Liver (tissue), 8 donors: ENCODE measurements at regions not wholly inside any gene's neighbourhood (a gene's known extent, or its start where the extent isn't known, plus 50 kb on each side); places are given as distances from the start of the nearest gene placed in this dataset.

Experiments used
- DNase-seq: peaks from one replicate; pipeline ENCODE4 v3.0.0-alpha.2; 2017; ENCODE audit warnings: low spot score
- H3K27ac ChIP-seq, 2 donors: one replicate each; pipeline ENCODE4 v1.7.0; 2013; ENCODE audit warnings: inconsistent platforms in 2 of 2, low read length in 2 of 2, control low read depth in 1 of 2, low read depth in 1 of 2, mild to moderate bottlenecking in 1 of 2
- H3K27me3 ChIP-seq, 4 donors: one replicate each; pipeline versions ENCODE4 v1.6.1 to v1.7.0; 2013; ENCODE audit warnings: low read length in 3 of 4, inconsistent platforms in 1 of 4, mild to moderate bottlenecking in 1 of 4, moderate library complexity in 1 of 4; ENCODE audit not compliant: control insufficient read depth in 4 of 4, insufficient read depth in 4 of 4
- H3K36me3 ChIP-seq, 4 donors: one replicate each; pipeline versions ENCODE4 v1.6.1 to v1.7.0; 2013; ENCODE audit warnings: low read length in 3 of 4, mild to moderate bottlenecking in 3 of 4, low read depth in 1 of 4, moderate library complexity in 1 of 4; ENCODE audit not compliant: control insufficient read depth in 4 of 4, insufficient read depth in 3 of 4
- H3K4me1 ChIP-seq, 4 donors: one replicate each; pipeline versions ENCODE4 v1.6.1 to v1.7.0; 2013; ENCODE audit warnings: low read length in 3 of 4, mild to moderate bottlenecking in 3 of 4, moderate library complexity in 1 of 4; ENCODE audit not compliant: control insufficient read depth in 4 of 4, insufficient read depth in 4 of 4
- H3K4me3 ChIP-seq, 3 donors: one replicate each; pipeline versions ENCODE4 v1.6.1 to v1.7.0; 2013; ENCODE audit warnings: low read length in 3 of 3, control low read depth in 1 of 3, low read depth in 1 of 3, mild to moderate bottlenecking in 1 of 3
- H3K9ac ChIP-seq, 2 donors: one replicate each; pipeline ENCODE4 v1.7.0; 2013; ENCODE audit warnings: low read length in 2 of 2, mild to moderate bottlenecking in 2 of 2, moderate library complexity in 2 of 2, control low read depth in 1 of 2, low read depth in 1 of 2
- H3K9me3 ChIP-seq, 4 donors: one replicate each; pipeline versions ENCODE4 v1.6.1 to v1.7.0; 2013; ENCODE audit warnings: low read length in 3 of 4; ENCODE audit not compliant: control insufficient read depth in 4 of 4
- EGR1 ChIP-seq, 2 donors: IDR thresholded peaks; 2 replicates each; pipeline ENCODE4 v1.6.1; 2016 to 2018; ENCODE audit warnings: antibody characterized with exemption in 2 of 2, low read depth in 2 of 2
- FOXA1 ChIP-seq: IDR thresholded peaks from 2 replicates; pipeline ENCODE4 v1.6.1; 2016; ENCODE audit warnings: antibody characterized with exemption
- FOXA2 ChIP-seq: IDR thresholded peaks from 2 replicates; pipeline ENCODE4 v1.6.1; 2016; ENCODE audit warnings: antibody characterized with exemption
- GABPA ChIP-seq, 2 donors: IDR thresholded peaks in 1 of 2; conservative IDR thresholded peaks in 1 of 2; 2 replicates each; pipeline ENCODE4 v1.6.1; 2016; ENCODE audit warnings: antibody characterized with exemption in 2 of 2, mild to moderate bottlenecking in 1 of 2, moderate library complexity in 1 of 2
- HNF4A ChIP-seq, 2 donors: conservative IDR thresholded peaks; 2 replicates each; pipeline ENCODE4 v1.6.1; 2016; ENCODE audit warnings: antibody characterized with exemption in 2 of 2, mild to moderate bottlenecking in 2 of 2
- HNF4G ChIP-seq: IDR thresholded peaks from 2 replicates; pipeline ENCODE4 v1.6.1; 2016; ENCODE audit warnings: antibody characterized with exemption
- JUND ChIP-seq, 2 donors: IDR thresholded peaks; 2 replicates each; pipeline ENCODE4 v1.6.1; 2016; ENCODE audit warnings: antibody characterized with exemption in 2 of 2
- NR2F2 ChIP-seq: IDR thresholded peaks from 2 replicates; pipeline ENCODE4 v1.6.1; 2016; ENCODE audit warnings: antibody characterized with exemption
- RAD21 ChIP-seq, 2 donors: IDR thresholded peaks; 2 replicates each; pipeline ENCODE4 v1.6.1; 2016; ENCODE audit warnings: antibody characterized with exemption in 2 of 2, mild to moderate bottlenecking in 2 of 2
- RXRA ChIP-seq, 2 donors: IDR thresholded peaks; 2 replicates each; pipeline ENCODE4 v1.6.1; 2017 to 2018; ENCODE audit warnings: antibody characterized with exemption in 2 of 2, mild to moderate bottlenecking in 1 of 2
- SP1 ChIP-seq: IDR thresholded peaks from 2 replicates; pipeline ENCODE4 v1.6.1; 2018; ENCODE audit warnings: antibody characterized with exemption, mild to moderate bottlenecking
- TAF1 ChIP-seq: conservative IDR thresholded peaks from 2 replicates; pipeline ENCODE4 v1.6.1; 2016; ENCODE audit warnings: antibody characterized with exemption, mild to moderate bottlenecking
- YY1 ChIP-seq: IDR thresholded peaks from 2 replicates; pipeline ENCODE4 v1.6.1; 2016; ENCODE audit warnings: antibody characterized with exemption, mild to moderate bottlenecking
- whole genome bisulfite sequencing: extraction: QIAGEN DNeasy Blood & Tissue Kit; methylation state at CpG from one replicate; pipeline ENCODE4 v1.1.7; 2013; 5-methylcytosine and 5-hydroxymethylcytosine counted together
- TF ChIP-seq, protein P1 (sequence below): fragments of 150-350 bp; IDR thresholded peaks from 2 replicates; pipeline ENCODE4 v1.5.1; 2017; ENCODE audit warnings: improper control_type of control experiment, low read depth, low read length; ENCODE audit not compliant: missing input control
- TF ChIP-seq, protein P2 (sequence below): IDR thresholded peaks from 2 replicates; pipeline ENCODE4 v1.6.1; 2016; ENCODE audit warnings: antibody characterized with exemption
- TF ChIP-seq, protein P3 (sequence below): IDR thresholded peaks from 2 replicates; pipeline ENCODE4 v1.6.1; 2016; ENCODE audit warnings: antibody characterized with exemption
- TF ChIP-seq, protein P4 (sequence below): IDR thresholded peaks from 2 replicates; pipeline ENCODE4 v1.6.1; 2016; ENCODE audit warnings: antibody characterized with exemption, mild to moderate bottlenecking
- TF ChIP-seq, protein P5 (sequence below): IDR thresholded peaks from 2 replicates; pipeline ENCODE4 v1.6.1; 2016; ENCODE audit warnings: antibody characterized with exemption
- donor health status: healthy.
- donor health status: healthy.
- donor health status: healthy.
- donor health status: healthy.
- donor health status: healthy.

DNA sequence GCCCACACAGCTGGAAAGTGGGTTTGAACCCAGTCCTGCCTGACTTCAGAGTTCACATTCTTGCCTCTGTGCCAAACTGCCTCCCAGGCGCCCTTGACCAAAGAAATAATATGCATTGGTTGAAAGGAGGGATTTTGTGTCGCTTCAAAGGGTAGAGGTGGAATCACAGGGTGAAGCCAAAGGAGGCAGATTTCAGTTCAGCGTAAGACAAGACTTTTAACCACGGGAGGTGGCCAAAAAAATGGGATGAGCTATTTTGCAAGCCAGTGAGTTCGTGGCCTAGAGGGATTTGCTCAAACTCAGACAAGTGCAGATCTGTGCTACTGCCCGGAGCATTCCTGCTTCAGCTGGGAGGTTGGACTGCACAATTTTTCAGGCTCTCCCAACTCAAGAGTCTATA is 57.6 kb upstream of the RANBP3L start:
- Histone ChIP-seq H3K27ac (no peak overlapping the region), H3K27me3 (no peaks in the 10 kb centered on the region), H3K4me1 (no peaks in the 10 kb centered on the region), H3K9ac (no peak overlapping the region), H3K4me3 (no peak overlapping the region), H3K36me3 (no peaks in the 10 kb centered on the region), H3K9me3 (no peaks in the 10 kb centered on the region)
- DNase-seq: no peak
- TF ChIP-seq JUND (IDR thresholded peaks at IDR 0.05) (no peak), SP1 (no peak), RAD21 (IDR thresholded peaks at IDR 0.05) (no peak), HNF4G (no peak), RXRA (IDR thresholded peaks at IDR 0.05) (no peak), FOXA1 (no peak), FOXA2 (no peak), YY1 (no peak), HNF4A (conservative IDR thresholded peaks at IDR 0.05) (no peak), NR2F2 (no peak), TAF1 (no peak), GABPA (IDR thresholded peaks at IDR 0.05 in 1 of 2, conservative IDR thresholded peaks at IDR 0.05 in 1 of 2) (no peak), EGR1 (IDR thresholded peaks at IDR 0.05; ENCODE audit: low read depth in 2 of 2) (no peak)
- TF ChIP-seq, protein P1, sequence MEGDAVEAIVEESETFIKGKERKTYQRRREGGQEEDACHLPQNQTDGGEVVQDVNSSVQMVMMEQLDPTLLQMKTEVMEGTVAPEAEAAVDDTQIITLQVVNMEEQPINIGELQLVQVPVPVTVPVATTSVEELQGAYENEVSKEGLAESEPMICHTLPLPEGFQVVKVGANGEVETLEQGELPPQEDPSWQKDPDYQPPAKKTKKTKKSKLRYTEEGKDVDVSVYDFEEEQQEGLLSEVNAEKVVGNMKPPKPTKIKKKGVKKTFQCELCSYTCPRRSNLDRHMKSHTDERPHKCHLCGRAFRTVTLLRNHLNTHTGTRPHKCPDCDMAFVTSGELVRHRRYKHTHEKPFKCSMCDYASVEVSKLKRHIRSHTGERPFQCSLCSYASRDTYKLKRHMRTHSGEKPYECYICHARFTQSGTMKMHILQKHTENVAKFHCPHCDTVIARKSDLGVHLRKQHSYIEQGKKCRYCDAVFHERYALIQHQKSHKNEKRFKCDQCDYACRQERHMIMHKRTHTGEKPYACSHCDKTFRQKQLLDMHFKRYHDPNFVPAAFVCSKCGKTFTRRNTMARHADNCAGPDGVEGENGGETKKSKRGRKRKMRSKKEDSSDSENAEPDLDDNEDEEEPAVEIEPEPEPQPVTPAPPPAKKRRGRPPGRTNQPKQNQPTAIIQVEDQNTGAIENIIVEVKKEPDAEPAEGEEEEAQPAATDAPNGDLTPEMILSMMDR: no peak
- TF ChIP-seq, protein P2, sequence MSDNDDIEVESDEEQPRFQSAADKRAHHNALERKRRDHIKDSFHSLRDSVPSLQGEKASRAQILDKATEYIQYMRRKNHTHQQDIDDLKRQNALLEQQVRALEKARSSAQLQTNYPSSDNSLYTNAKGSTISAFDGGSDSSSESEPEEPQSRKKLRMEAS: no peak
- TF ChIP-seq, protein P3, sequence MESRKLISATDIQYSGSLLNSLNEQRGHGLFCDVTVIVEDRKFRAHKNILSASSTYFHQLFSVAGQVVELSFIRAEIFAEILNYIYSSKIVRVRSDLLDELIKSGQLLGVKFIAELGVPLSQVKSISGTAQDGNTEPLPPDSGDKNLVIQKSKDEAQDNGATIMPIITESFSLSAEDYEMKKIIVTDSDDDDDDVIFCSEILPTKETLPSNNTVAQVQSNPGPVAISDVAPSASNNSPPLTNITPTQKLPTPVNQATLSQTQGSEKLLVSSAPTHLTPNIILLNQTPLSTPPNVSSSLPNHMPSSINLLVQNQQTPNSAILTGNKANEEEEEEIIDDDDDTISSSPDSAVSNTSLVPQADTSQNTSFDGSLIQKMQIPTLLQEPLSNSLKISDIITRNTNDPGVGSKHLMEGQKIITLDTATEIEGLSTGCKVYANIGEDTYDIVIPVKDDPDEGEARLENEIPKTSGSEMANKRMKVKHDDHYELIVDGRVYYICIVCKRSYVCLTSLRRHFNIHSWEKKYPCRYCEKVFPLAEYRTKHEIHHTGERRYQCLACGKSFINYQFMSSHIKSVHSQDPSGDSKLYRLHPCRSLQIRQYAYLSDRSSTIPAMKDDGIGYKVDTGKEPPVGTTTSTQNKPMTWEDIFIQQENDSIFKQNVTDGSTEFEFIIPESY: no peak
- TF ChIP-seq, protein P4, sequence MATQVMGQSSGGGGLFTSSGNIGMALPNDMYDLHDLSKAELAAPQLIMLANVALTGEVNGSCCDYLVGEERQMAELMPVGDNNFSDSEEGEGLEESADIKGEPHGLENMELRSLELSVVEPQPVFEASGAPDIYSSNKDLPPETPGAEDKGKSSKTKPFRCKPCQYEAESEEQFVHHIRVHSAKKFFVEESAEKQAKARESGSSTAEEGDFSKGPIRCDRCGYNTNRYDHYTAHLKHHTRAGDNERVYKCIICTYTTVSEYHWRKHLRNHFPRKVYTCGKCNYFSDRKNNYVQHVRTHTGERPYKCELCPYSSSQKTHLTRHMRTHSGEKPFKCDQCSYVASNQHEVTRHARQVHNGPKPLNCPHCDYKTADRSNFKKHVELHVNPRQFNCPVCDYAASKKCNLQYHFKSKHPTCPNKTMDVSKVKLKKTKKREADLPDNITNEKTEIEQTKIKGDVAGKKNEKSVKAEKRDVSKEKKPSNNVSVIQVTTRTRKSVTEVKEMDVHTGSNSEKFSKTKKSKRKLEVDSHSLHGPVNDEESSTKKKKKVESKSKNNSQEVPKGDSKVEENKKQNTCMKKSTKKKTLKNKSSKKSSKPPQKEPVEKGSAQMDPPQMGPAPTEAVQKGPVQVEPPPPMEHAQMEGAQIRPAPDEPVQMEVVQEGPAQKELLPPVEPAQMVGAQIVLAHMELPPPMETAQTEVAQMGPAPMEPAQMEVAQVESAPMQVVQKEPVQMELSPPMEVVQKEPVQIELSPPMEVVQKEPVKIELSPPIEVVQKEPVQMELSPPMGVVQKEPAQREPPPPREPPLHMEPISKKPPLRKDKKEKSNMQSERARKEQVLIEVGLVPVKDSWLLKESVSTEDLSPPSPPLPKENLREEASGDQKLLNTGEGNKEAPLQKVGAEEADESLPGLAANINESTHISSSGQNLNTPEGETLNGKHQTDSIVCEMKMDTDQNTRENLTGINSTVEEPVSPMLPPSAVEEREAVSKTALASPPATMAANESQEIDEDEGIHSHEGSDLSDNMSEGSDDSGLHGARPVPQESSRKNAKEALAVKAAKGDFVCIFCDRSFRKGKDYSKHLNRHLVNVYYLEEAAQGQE: no peak
- TF ChIP-seq, protein P5, sequence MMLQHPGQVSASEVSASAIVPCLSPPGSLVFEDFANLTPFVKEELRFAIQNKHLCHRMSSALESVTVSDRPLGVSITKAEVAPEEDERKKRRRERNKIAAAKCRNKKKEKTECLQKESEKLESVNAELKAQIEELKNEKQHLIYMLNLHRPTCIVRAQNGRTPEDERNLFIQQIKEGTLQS: no peak
- WGBS: 89% methylated on average over 6 of the region's 6 CpGs

DNA sequence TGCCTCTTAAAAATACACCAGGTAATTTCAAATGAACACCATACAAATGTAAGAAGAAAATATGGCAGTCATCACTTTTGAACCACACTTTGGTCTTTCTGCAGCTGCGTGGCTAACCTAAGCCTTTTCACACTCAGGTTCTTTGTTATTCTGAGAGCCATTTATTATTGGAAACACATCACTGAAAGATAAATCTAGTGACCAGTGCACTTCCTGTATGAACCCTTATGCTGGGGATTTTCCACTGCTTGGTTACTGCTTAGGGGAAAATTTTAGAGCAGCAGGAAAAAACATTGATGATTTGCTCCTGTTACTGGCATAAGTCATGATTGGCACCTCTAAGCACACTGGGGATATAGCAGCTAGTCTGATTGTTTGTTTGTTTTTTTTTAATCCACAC is 58.6 kb upstream of the RANBP3L start:
- H3K36me3 ChIP-seq: no peaks in the 10 kb centered on the region
- no peak overlapping the region for H3K9ac ChIP-seq
- H3K4me1 ChIP-seq: no peaks in the 10 kb centered on the region
- WGBS: 67% methylated on average over 1 of the region's 1 CpG
- no peak overlapping the region for H3K4me3 ChIP-seq
- no peak overlapping the region for H3K27ac ChIP-seq
- H3K27me3 ChIP-seq: no peaks in the 10 kb centered on the region
- TF ChIP-seq, protein P1: no peak
- no peak for TF ChIP-seq RAD21 (IDR thresholded peaks at IDR 0.05)
- no peak for TF ChIP-seq HNF4A (conservative IDR thresholded peaks at IDR 0.05)
- TF ChIP-seq TAF1: no peak
- TF ChIP-seq GABPA (IDR thresholded peaks at IDR 0.05 in 1 of 2, conservative IDR thresholded peaks at IDR 0.05 in 1 of 2): no peak
- TF ChIP-seq FOXA2: no peak
- TF ChIP-seq, protein P5: no peak
- TF ChIP-seq, protein P3: no peak
- DNase-seq: no peak
- H3K9me3 ChIP-seq: no peaks in the 10 kb centered on the region
